HL-60/S4 treated with retinoic acid at 250 ng/mL for 4 days and 3 days (cell line): ENCODE measurements at regions not wholly inside any gene's neighbourhood (a gene's known extent, or its start where the extent isn't known, plus 50 kb on each side); places are given as distances from the start of the nearest gene placed in this dataset.
"Not testable (repeated sequence)": the region's sequence is repeated elsewhere in the genome, so short reads cannot be mapped to it uniquely, and the experiment has no call there.

Experiments
- in situ Hi-C: fragments of 300-500 bp; cut with MboI; formaldehyde crosslinking; loops from 2 replicates; pipeline ENCODE4 v1.7.0; 2022; ENCODE audit warnings: low sequenced_read_pairs

GRCh38 chr7:149714081-149714909 is 59.1 kb downstream of the ZNF467 start:
- in situ Hi-C loops: no loop called here

- in situ Hi-C loops: no loop called here
Observed at GRCh38 chr7:149713731-149714068, 59.7 kb downstream of the ZNF467 start.

GRCh38 chr7:149713061-149713730 is 60.2 kb downstream of the ZNF467 start:
- in situ Hi-C loops: no loop called here

- in situ Hi-C loops: no loop called here
Observed at GRCh38 chr7:149708026-149708425, 65.4 kb downstream of the ZNF467 start.

GRCh38 chr7:149707448-149707886 is 65.9 kb downstream of the ZNF467 start:
- in situ Hi-C loops: no loop called here

GRCh38 chr7:149706398-149706797 is 67.0 kb downstream of the ZNF467 start:
- in situ Hi-C loops: no loop called here

- in situ Hi-C loops: no loop called here
Observed at GRCh38 chr7:149704507-149704906, 68.9 kb downstream of the ZNF467 start.

GRCh38 chr7:149703044-149703650 is 70.2 kb downstream of the ZNF467 start:
- in situ Hi-C loops: no loop called here

- in situ Hi-C loops: no loop called here
Observed at GRCh38 chr7:149701495-149702240, 71.7 kb downstream of the ZNF467 start.

- in situ Hi-C loops: not testable (repeated sequence)
Observed at GRCh38 chr7:149697767-149698166, 75.6 kb downstream of the ZNF467 start.

- in situ Hi-C loops: no loop called here
Observed at GRCh38 chr7:149696280-149696679, 77.1 kb downstream of the ZNF467 start.

- in situ Hi-C loops: no loop called here
Observed at GRCh38 chr7:149692557-149692982, 80.8 kb downstream of the ZNF467 start.

GRCh38 chr7:149692056-149692455 is 81.3 kb downstream of the ZNF467 start:
- in situ Hi-C loops: no loop called here

GRCh38 chr7:149690688-149691446 is 82.5 kb downstream of the ZNF467 start:
- in situ Hi-C loops: no loop called here

- in situ Hi-C loops: no loop called here
Observed at GRCh38 chr7:149689291-149689721, 84.1 kb downstream of the ZNF467 start.

- in situ Hi-C loops: no loop called here
Observed at GRCh38 chr7:149688836-149689235, 84.6 kb downstream of the ZNF467 start.

GRCh38 chr7:149687820-149688219 is 85.6 kb downstream of the ZNF467 start:
- in situ Hi-C loops: not testable (repeated sequence)

GRCh38 chr7:149686449-149686848 is 86.9 kb downstream of the ZNF467 start:
- in situ Hi-C loops: no loop called here

- in situ Hi-C loops: no loop called here
Observed at GRCh38 chr7:149686011-149686410, 87.4 kb downstream of the ZNF467 start.

- in situ Hi-C loops: no loop called here
Observed at GRCh38 chr7:149685455-149685854, 87.9 kb downstream of the ZNF467 start.
